Natural killer cell treated with Interleukin-12 subunit alpha and Interleukin-12 subunit beta and Interleukin-15 and Interleukin-18, amount 100 ng/mL, for 72 hours (primary cell): ENCODE measurements at regions not wholly inside any gene's neighbourhood (a gene's known extent, or its start where the extent isn't known, plus 50 kb on each side); places are given as distances from the start of the nearest gene placed in this dataset.

Experiments used
- ATAC-seq, 2 donors: fragments of 150-1000 bp; cut with Tn5 transposase in 1 of 2; sonication (Bioruptor Pico), chemical (Tn5 transposase) in 1 of 2; 2 replicates each; pipeline ENCODE4 v1.10.0; 2021
- DNase-seq: peaks from one replicate; pipeline ENCODE4 v3.0.0; 2022; ENCODE audit warnings: low spot score
- H3K27ac Mint-ChIP-seq, 2 donors: 1 replicate in 1 of 2; 2 replicates in 1 of 2; pipeline ENCODE4 v1.8.0; 2022; ENCODE audit warnings: mixed read lengths in 2 of 2, mild to moderate bottlenecking in 1 of 2, moderate library complexity in 1 of 2
- H3K27me3 Mint-ChIP-seq, 2 donors: 1 replicate in 1 of 2; 2 replicates in 1 of 2; pipeline ENCODE4 v1.8.0; 2022; ENCODE audit warnings: mixed read lengths in 2 of 2
- H3K36me3 Mint-ChIP-seq: one replicate; pipeline ENCODE4 v1.8.0; 2022; ENCODE audit warnings: mixed read lengths
- H3K4me1 Mint-ChIP-seq, 2 donors: 1 replicate in 1 of 2; 2 replicates in 1 of 2; pipeline ENCODE4 v1.8.0; 2022; ENCODE audit warnings: low read depth in 2 of 2, mixed read lengths in 2 of 2, mild to moderate bottlenecking in 1 of 2
- H3K4me3 Mint-ChIP-seq: one replicate; pipeline ENCODE4 v1.8.0; 2022; ENCODE audit warnings: mixed read lengths
- H3K9me3 Mint-ChIP-seq: 2 replicates; pipeline ENCODE4 v1.8.0; 2022; ENCODE audit warnings: mixed read lengths

GRCh38 chr11:11746449-11746848, 95.3 kb upstream of the USP47 start:
- H3K4me3 Mint-ChIP-seq, result no peak overlapping the region
- H3K36me3 Mint-ChIP-seq, result no peaks in the 10 kb centered on the region
- no peaks in the 10 kb centered on the region for H3K9me3 Mint-ChIP-seq
- DNase-seq (no peak), ATAC-seq (no peak)
- H3K27ac Mint-ChIP-seq, result no peak overlapping the region
- H3K4me1 Mint-ChIP-seq, result no peaks in the 10 kb centered on the region
- H3K27me3 Mint-ChIP-seq, result peaks cover 26 to 66% of the 10 kb centered on the region in 2 donors

GRCh38 chr11:11743216-11743615, 98.6 kb upstream of the USP47 start:
- H3K9me3 Mint-ChIP-seq, result no peaks in the 10 kb centered on the region
- no peak overlapping the region for H3K4me3 Mint-ChIP-seq
- no peak overlapping the region for H3K27ac Mint-ChIP-seq
- ATAC-seq (no peak), DNase-seq (no peak)
- peaks cover 23 to 57% of the 10 kb centered on the region in 2 donors for H3K27me3 Mint-ChIP-seq
- H3K4me1 Mint-ChIP-seq, result no peaks in the 10 kb centered on the region
- no peaks in the 10 kb centered on the region for H3K36me3 Mint-ChIP-seq

- H3K36me3 Mint-ChIP-seq, result no peaks in the 10 kb centered on the region
- no peak overlapping the region for H3K27ac Mint-ChIP-seq
- DNase-seq (no peak), ATAC-seq (no peak)
- H3K4me3 Mint-ChIP-seq, result no peak overlapping the region
- no peaks in the 10 kb centered on the region for H3K4me1 Mint-ChIP-seq
- peaks cover 22 to 54% of the 10 kb centered on the region in 2 donors for H3K27me3 Mint-ChIP-seq
- H3K9me3 Mint-ChIP-seq, result no peaks in the 10 kb centered on the region
Measured at GRCh38 chr11:11742486-11742885, 99.3 kb upstream of the USP47 start.

GRCh38 chr11:11740836-11741235, 100.9 kb upstream of the USP47 start:
- no peaks in the 10 kb centered on the region for H3K4me1 Mint-ChIP-seq
- no peak overlapping the region for H3K27ac Mint-ChIP-seq
- H3K27me3 Mint-ChIP-seq, result peaks cover 20 to 46% of the 10 kb centered on the region in 2 donors
- DNase-seq, result no peak
- H3K9me3 Mint-ChIP-seq, result no peaks in the 10 kb centered on the region
- ATAC-seq, result no peak
- no peaks in the 10 kb centered on the region for H3K36me3 Mint-ChIP-seq
- no peak overlapping the region for H3K4me3 Mint-ChIP-seq

- ATAC-seq (no peak), DNase-seq (no peak)
- Mint-ChIP-seq H3K9me3 (no peaks in the 10 kb centered on the region), H3K36me3 (no peaks in the 10 kb centered on the region), H3K4me1 (no peaks in the 10 kb centered on the region), H3K27me3 (peaks cover 17 to 46% of the 10 kb centered on the region in 2 donors), H3K27ac (no peak overlapping the region), H3K4me3 (no peak overlapping the region)
Measured at GRCh38 chr11:11740073-11740702, 101.6 kb upstream of the USP47 start.

GRCh38 chr11:11738370-11738769, 103.4 kb upstream of the USP47 start:
- Mint-ChIP-seq H3K9me3 (no peaks in the 10 kb centered on the region), H3K27ac (no peak overlapping the region), H3K27me3 (peaks cover 15 to 42% of the 10 kb centered on the region in 2 donors), H3K36me3 (no peaks in the 10 kb centered on the region), H3K4me3 (no peak overlapping the region), H3K4me1 (no peaks in the 10 kb centered on the region)
- ATAC-seq (no peak), DNase-seq (no peak)

- no peaks in the 10 kb centered on the region for H3K4me1 Mint-ChIP-seq
- no peaks in the 10 kb centered on the region for H3K36me3 Mint-ChIP-seq
- peaks cover 17 to 39% of the 10 kb centered on the region in 2 donors for H3K27me3 Mint-ChIP-seq
- H3K27ac Mint-ChIP-seq, result no peak overlapping the region
- H3K4me3 Mint-ChIP-seq, result no peak overlapping the region
- ATAC-seq (peak in 1 of 2 donors; percentile 17), DNase-seq (no peak)
- no peaks in the 10 kb centered on the region for H3K9me3 Mint-ChIP-seq
Measured at GRCh38 chr11:11735586-11735985, 106.2 kb upstream of the USP47 start.

GRCh38 chr11:11733246-11733747, 108.5 kb upstream of the USP47 start:
- Mint-ChIP-seq H3K27me3 (peaks cover 16 to 40% of the 10 kb centered on the region in 2 donors), H3K4me1 (no peaks in the 10 kb centered on the region), H3K4me3 (no peak overlapping the region), H3K36me3 (no peaks in the 10 kb centered on the region), H3K9me3 (no peaks in the 10 kb centered on the region), H3K27ac (no peak overlapping the region)
- DNase-seq, result no peak
- ATAC-seq, result no peak

- H3K4me3 Mint-ChIP-seq, result no peak overlapping the region
- H3K9me3 Mint-ChIP-seq, result no peaks in the 10 kb centered on the region
- no peaks in the 10 kb centered on the region for H3K36me3 Mint-ChIP-seq
- H3K27me3 Mint-ChIP-seq, result peaks cover 20 to 46% of the 10 kb centered on the region in 2 donors
- ATAC-seq, result no peak
- H3K4me1 Mint-ChIP-seq, result no peaks in the 10 kb centered on the region
- H3K27ac Mint-ChIP-seq, result no peak overlapping the region
- no peak for DNase-seq
Measured at GRCh38 chr11:11732116-11732515, 109.7 kb upstream of the USP47 start.

- H3K27me3 Mint-ChIP-seq, result peaks cover 20 to 52% of the 10 kb centered on the region in 2 donors
- H3K9me3 Mint-ChIP-seq, result no peaks in the 10 kb centered on the region
- no peak overlapping the region for H3K27ac Mint-ChIP-seq
- ATAC-seq (no peak), DNase-seq (no peak)
- H3K36me3 Mint-ChIP-seq, result no peaks in the 10 kb centered on the region
- H3K4me3 Mint-ChIP-seq, result no peak overlapping the region
- H3K4me1 Mint-ChIP-seq, result no peaks in the 10 kb centered on the region
Measured at GRCh38 chr11:11731311-11732083, 109.7 kb upstream of the GALNT18 start.

- Mint-ChIP-seq H3K27me3 (peaks cover 25 to 45% of the 10 kb centered on the region in 2 donors), H3K36me3 (no peaks in the 10 kb centered on the region), H3K9me3 (no peaks in the 10 kb centered on the region), H3K27ac (no peak overlapping the region), H3K4me3 (no peak overlapping the region), H3K4me1 (no peaks in the 10 kb centered on the region)
- ATAC-seq (no peak), DNase-seq (no peak)
Measured at GRCh38 chr11:11728386-11728785, 106.6 kb upstream of the GALNT18 start.

- Mint-ChIP-seq H3K4me3 (no peak overlapping the region), H3K27ac (no peak overlapping the region), H3K27me3 (peaks cover 29 to 44% of the 10 kb centered on the region in 2 donors), H3K9me3 (no peaks in the 10 kb centered on the region), H3K36me3 (no peaks in the 10 kb centered on the region), H3K4me1 (no peaks in the 10 kb centered on the region)
- DNase-seq (no peak), ATAC-seq (no peak)
Measured at GRCh38 chr11:11725438-11725837, 103.6 kb upstream of the GALNT18 start.

- Mint-ChIP-seq H3K27me3 (peaks cover 29 to 43% of the 10 kb centered on the region in 2 donors), H3K36me3 (no peaks in the 10 kb centered on the region), H3K4me3 (no peak overlapping the region), H3K9me3 (no peaks in the 10 kb centered on the region), H3K27ac (no peak overlapping the region), H3K4me1 (no peaks in the 10 kb centered on the region)
- DNase-seq (no peak), ATAC-seq (no peak)
Measured at GRCh38 chr11:11724994-11725393, 103.2 kb upstream of the GALNT18 start.

- DNase-seq (no peak), ATAC-seq (no peak)
- H3K36me3 Mint-ChIP-seq, result no peaks in the 10 kb centered on the region
- H3K4me3 Mint-ChIP-seq, result no peak overlapping the region
- H3K9me3 Mint-ChIP-seq, result no peaks in the 10 kb centered on the region
- no peaks in the 10 kb centered on the region for H3K4me1 Mint-ChIP-seq
- no peak overlapping the region for H3K27ac Mint-ChIP-seq
- peaks cover 26 to 34% of the 10 kb centered on the region in 2 donors for H3K27me3 Mint-ChIP-seq
Measured at GRCh38 chr11:11722861-11723260, 101.1 kb upstream of the GALNT18 start.
